ENCODE measurements at regions not wholly inside any gene's neighbourhood (a gene's known extent, or its start where the extent isn't known, plus 50 kb on each side); places are given as distances from the start of the nearest gene placed in this dataset.

DNA sequence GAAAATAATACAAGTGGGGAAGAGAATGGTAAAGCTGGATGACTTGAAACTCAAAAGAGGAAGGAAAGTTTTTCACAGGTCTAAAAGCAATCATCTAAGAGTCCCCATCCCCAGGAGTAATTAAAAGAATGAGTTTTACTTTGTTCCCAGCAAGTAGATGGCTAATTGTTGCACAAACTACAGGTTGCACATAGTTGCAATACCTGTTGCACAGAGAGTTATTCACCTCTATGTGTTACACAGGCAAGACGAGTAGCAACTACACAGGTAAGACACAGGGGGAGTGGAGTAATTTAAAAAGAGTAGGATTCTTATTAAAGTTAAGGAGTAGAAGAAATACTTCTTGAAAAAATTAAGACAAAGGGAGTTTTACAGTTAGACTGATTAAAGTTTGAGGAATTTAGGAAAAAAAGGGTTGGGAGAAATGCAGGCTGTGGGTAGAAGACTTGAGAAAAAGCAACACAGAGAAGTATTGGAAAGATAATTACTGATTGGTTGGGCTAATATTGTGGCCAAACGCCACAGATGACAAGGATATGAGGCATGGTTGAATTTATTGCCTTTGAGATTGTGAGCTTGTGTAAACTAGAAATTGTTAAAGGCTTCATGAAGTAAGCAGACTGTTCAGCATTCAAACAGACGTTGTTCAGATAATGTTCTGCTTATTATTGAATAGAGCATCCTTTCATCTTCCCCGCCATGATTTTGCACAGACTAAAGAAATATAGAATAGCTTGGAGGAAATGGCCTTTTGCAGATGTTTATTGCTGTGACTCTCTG, 699.3 kb downstream of the NR4A2 start:
- TF ChIP-seq, protein P1, sequence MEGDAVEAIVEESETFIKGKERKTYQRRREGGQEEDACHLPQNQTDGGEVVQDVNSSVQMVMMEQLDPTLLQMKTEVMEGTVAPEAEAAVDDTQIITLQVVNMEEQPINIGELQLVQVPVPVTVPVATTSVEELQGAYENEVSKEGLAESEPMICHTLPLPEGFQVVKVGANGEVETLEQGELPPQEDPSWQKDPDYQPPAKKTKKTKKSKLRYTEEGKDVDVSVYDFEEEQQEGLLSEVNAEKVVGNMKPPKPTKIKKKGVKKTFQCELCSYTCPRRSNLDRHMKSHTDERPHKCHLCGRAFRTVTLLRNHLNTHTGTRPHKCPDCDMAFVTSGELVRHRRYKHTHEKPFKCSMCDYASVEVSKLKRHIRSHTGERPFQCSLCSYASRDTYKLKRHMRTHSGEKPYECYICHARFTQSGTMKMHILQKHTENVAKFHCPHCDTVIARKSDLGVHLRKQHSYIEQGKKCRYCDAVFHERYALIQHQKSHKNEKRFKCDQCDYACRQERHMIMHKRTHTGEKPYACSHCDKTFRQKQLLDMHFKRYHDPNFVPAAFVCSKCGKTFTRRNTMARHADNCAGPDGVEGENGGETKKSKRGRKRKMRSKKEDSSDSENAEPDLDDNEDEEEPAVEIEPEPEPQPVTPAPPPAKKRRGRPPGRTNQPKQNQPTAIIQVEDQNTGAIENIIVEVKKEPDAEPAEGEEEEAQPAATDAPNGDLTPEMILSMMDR (IDR thresholded peaks at IDR 0.05): no peak
- TF ChIP-seq YY1 (IDR thresholded peaks at IDR 0.05; ENCODE audit: low read depth): no peak
- TF ChIP-seq EZH2phosphoT487 (IDR thresholded peaks at IDR 0.05; ENCODE audit: borderline replicate concordance, low read depth): no peak
- TF ChIP-seq USF2 (IDR thresholded peaks at IDR 0.05; ENCODE audit: borderline replicate concordance, low read depth, low read length): no peak
- no peak for TF ChIP-seq MAX (IDR thresholded peaks at IDR 0.05; ENCODE audit: low read depth)
- TF ChIP-seq TAF1 (IDR thresholded peaks at IDR 0.05; ENCODE audit: borderline replicate concordance, low read depth, low read length): no peak
- TF ChIP-seq, protein P2, sequence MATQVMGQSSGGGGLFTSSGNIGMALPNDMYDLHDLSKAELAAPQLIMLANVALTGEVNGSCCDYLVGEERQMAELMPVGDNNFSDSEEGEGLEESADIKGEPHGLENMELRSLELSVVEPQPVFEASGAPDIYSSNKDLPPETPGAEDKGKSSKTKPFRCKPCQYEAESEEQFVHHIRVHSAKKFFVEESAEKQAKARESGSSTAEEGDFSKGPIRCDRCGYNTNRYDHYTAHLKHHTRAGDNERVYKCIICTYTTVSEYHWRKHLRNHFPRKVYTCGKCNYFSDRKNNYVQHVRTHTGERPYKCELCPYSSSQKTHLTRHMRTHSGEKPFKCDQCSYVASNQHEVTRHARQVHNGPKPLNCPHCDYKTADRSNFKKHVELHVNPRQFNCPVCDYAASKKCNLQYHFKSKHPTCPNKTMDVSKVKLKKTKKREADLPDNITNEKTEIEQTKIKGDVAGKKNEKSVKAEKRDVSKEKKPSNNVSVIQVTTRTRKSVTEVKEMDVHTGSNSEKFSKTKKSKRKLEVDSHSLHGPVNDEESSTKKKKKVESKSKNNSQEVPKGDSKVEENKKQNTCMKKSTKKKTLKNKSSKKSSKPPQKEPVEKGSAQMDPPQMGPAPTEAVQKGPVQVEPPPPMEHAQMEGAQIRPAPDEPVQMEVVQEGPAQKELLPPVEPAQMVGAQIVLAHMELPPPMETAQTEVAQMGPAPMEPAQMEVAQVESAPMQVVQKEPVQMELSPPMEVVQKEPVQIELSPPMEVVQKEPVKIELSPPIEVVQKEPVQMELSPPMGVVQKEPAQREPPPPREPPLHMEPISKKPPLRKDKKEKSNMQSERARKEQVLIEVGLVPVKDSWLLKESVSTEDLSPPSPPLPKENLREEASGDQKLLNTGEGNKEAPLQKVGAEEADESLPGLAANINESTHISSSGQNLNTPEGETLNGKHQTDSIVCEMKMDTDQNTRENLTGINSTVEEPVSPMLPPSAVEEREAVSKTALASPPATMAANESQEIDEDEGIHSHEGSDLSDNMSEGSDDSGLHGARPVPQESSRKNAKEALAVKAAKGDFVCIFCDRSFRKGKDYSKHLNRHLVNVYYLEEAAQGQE (IDR thresholded peaks at IDR 0.05; ENCODE audit: low read depth, low read length): no peak
- TF ChIP-seq MEF2A (IDR thresholded peaks at IDR 0.05; ENCODE audit: borderline replicate concordance, low read depth): no peak
- TF ChIP-seq CHD2 (IDR thresholded peaks at IDR 0.05; ENCODE audit: low read length, partially characterized antibody): no peak
- no peak for TF ChIP-seq TEAD4 (IDR thresholded peaks at IDR 0.05; ENCODE audit: borderline replicate concordance, insufficient read depth)
- TF ChIP-seq POLR2AphosphoS5 (IDR thresholded peaks at IDR 0.05; ENCODE audit: low read depth, low read length): no peak
- TF ChIP-seq GABPA (IDR thresholded peaks at IDR 0.05; ENCODE audit: low read depth): no peak
- TF ChIP-seq SMC3 (IDR thresholded peaks at IDR 0.05; ENCODE audit: low read depth, low read length): no peak
- TF ChIP-seq RFX5 (IDR thresholded peaks at IDR 0.05; ENCODE audit: low read length): no peak
